ENCODE measurements at regions not wholly inside any gene's neighbourhood (a gene's known extent, or its start where the extent isn't known, plus 50 kb on each side); places are given as distances from the start of the nearest gene placed in this dataset.

DNA sequence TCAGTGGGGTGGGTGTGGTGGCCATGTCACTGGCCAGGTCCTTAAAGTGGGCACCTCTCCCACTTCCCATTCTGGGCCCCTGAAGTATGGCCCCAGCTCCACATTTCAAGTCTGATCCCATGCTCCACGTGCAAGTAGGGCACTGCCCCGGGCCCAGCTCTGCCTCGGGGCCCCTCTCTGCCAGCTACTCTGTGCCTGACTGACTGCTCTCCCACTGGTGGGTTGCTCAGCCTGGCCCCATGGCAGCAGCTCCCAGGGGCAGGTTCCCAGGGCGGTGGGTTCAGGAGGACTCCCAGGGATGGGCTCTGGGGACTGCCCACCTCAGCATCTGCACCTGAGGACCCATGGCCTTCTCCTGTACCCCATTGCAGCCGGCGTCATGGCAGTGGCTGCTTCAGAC is 110.2 kb upstream of the FAM180A start (continued):
- TF ChIP-seq, protein P1, sequence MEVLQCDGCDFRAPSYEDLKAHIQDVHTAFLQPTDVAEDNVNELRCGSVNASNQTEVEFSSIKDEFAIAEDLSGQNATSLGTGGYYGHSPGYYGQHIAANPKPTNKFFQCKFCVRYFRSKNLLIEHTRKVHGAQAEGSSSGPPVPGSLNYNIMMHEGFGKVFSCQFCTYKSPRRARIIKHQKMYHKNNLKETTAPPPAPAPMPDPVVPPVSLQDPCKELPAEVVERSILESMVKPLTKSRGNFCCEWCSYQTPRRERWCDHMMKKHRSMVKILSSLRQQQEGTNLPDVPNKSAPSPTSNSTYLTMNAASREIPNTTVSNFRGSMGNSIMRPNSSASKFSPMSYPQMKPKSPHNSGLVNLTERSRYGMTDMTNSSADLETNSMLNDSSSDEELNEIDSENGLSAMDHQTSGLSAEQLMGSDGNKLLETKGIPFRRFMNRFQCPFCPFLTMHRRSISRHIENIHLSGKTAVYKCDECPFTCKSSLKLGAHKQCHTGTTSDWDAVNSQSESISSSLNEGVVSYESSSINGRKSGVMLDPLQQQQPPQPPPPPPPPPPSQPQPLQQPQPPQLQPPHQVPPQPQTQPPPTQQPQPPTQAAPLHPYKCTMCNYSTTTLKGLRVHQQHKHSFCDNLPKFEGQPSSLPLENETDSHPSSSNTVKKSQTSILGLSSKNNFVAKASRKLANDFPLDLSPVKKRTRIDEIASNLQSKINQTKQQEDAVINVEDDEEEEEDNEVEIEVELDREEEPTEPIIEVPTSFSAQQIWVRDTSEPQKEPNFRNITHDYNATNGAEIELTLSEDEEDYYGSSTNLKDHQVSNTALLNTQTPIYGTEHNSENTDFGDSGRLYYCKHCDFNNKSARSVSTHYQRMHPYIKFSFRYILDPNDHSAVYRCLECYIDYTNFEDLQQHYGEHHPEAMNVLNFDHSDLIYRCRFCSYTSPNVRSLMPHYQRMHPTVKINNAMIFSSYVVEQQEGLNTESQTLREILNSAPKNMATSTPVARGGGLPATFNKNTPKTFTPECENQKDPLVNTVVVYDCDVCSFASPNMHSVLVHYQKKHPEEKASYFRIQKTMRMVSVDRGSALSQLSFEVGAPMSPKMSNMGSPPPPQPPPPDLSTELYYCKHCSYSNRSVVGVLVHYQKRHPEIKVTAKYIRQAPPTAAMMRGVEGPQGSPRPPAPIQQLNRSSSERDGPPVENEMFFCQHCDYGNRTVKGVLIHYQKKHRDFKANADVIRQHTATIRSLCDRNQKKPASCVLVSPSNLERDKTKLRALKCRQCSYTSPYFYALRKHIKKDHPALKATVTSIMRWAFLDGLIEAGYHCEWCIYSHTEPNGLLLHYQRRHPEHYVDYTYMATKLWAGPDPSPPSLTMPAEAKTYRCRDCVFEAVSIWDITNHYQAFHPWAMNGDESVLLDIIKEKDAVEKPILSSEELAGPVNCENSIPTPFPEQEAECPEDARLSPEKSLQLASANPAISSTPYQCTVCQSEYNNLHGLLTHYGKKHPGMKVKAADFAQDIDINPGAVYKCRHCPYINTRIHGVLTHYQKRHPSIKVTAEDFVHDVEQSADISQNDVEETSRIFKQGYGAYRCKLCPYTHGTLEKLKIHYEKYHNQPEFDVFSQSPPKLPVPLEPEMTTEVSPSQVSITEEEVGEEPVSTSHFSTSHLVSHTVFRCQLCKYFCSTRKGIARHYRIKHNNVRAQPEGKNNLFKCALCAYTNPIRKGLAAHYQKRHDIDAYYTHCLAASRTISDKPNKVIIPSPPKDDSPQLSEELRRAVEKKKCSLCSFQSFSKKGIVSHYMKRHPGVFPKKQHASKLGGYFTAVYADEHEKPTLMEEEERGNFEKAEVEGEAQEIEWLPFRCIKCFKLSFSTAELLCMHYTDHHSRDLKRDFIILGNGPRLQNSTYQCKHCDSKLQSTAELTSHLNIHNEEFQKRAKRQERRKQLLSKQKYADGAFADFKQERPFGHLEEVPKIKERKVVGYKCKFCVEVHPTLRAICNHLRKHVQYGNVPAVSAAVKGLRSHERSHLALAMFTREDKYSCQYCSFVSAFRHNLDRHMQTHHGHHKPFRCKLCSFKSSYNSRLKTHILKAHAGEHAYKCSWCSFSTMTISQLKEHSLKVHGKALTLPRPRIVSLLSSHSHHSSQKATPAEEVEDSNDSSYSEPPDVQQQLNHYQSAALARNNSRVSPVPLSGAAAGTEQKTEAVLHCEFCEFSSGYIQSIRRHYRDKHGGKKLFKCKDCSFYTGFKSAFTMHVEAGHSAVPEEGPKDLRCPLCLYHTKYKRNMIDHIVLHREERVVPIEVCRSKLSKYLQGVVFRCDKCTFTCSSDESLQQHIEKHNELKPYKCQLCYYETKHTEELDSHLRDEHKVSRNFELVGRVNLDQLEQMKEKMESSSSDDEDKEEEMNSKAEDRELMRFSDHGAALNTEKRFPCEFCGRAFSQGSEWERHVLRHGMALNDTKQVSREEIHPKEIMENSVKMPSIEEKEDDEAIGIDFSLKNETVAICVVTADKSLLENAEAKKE (CRISPR knock-in tag; IDR thresholded peaks at IDR 0.05) = no peak
- TF ChIP-seq EZH2 (IDR thresholded peaks at IDR 0.05; ENCODE audit: low read depth, unreplicated experiment) (no peak), NANOG (IDR thresholded peaks at IDR 0.05; ENCODE audit: borderline replicate concordance) (no peak), STAT1 (IDR thresholded peaks at IDR 0.05; ENCODE audit: unreplicated experiment) (no peak), CREB1 (CRISPR knock-in tag; IDR thresholded peaks at IDR 0.05; ENCODE audit: low read depth) (no peak), ZNF331 (CRISPR knock-in tag; IDR thresholded peaks at IDR 0.05; ENCODE audit: low read depth) (no peak), EZH2phosphoT487 (IDR thresholded peaks at IDR 0.05; ENCODE audit: unreplicated experiment) (no peak), POLR2AphosphoS5 (IDR thresholded peaks at IDR 0.05; ENCODE audit: low read depth) (no peak)
- TF ChIP-seq, protein P2, sequence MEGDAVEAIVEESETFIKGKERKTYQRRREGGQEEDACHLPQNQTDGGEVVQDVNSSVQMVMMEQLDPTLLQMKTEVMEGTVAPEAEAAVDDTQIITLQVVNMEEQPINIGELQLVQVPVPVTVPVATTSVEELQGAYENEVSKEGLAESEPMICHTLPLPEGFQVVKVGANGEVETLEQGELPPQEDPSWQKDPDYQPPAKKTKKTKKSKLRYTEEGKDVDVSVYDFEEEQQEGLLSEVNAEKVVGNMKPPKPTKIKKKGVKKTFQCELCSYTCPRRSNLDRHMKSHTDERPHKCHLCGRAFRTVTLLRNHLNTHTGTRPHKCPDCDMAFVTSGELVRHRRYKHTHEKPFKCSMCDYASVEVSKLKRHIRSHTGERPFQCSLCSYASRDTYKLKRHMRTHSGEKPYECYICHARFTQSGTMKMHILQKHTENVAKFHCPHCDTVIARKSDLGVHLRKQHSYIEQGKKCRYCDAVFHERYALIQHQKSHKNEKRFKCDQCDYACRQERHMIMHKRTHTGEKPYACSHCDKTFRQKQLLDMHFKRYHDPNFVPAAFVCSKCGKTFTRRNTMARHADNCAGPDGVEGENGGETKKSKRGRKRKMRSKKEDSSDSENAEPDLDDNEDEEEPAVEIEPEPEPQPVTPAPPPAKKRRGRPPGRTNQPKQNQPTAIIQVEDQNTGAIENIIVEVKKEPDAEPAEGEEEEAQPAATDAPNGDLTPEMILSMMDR (conservative IDR thresholded peaks at IDR 0.05; ENCODE audit: low read depth in 2 of 2) = no peak

DNA sequence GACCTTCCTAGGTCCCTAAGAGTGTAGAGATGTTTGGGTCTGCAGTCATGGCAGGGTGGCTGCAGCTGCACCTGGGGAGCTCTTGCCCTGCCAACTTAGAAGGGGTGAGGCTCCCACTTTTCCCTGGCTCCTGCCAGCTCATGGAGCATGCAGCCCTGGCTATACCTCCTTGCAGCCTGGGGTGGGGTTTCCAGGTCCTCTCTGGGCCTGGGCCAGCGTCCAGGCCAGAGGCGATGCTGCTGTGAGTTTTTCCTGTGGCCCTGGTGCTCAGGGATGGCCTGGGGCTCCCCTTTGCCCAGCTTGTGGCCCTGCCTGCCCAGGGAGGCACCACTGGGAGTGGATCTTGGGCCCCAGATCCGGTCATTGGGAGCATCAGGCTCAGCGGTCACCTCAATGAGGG is 109.8 kb upstream of the FAM180A start:
- Mint-ChIP-seq H3K27ac (no peak overlapping the region), H3K27me3 (ENCODE audit: insufficient read depth, low read depth, poor library complexity) (peaks cover 8% of the 10 kb centered on the region), H3K36me3 (ENCODE audit: low read depth) (peaks cover 6% of the 10 kb centered on the region; the same call in 2 of the 3 replicates), H3K4me1 (peaks cover 12% of the 10 kb centered on the region; the same call in 2 of the 3 replicates), H3K4me3 (no peak overlapping the region), H3K9me3 (peaks cover 17% of the 10 kb centered on the region)
- DNase-seq (ENCODE audit: low spot score) (no peak), ATAC-seq (no peak)
- Histone ChIP-seq H2AFZ (no peak overlapping the region), H3K4me3 (no peak overlapping the region), H4K20me1 (replicated peaks; ENCODE audit: insufficient read depth) (no peaks in the 10 kb centered on the region), H3F3A (replicated peaks; ENCODE audit: low read depth) (no peaks in the 10 kb centered on the region), H3K4me1 (ENCODE audit: insufficient read depth) (peaks cover 10% of the 10 kb centered on the region), H3K4me2 (no peak overlapping the region), H3K27me3 (ENCODE audit: insufficient read depth) (no peaks in the 10 kb centered on the region), H3K27ac (ENCODE audit: low read depth) (no peak overlapping the region), H3K9me2 (ENCODE audit: insufficient read depth) (no peaks in the 10 kb centered on the region), H3K36me3 (ENCODE audit: insufficient read depth) (no peaks in the 10 kb centered on the region), H3K79me2 (replicated peaks; ENCODE audit: insufficient read depth) (no peaks in the 10 kb centered on the region)
- TF ChIP-seq, protein P2 (conservative IDR thresholded peaks at IDR 0.05; ENCODE audit: low read depth in 2 of 2) = no peak
- TF ChIP-seq ZNF114 (CRISPR knock-in tag; IDR thresholded peaks at IDR 0.05) (no peak), CREB1 (CRISPR knock-in tag; IDR thresholded peaks at IDR 0.05; ENCODE audit: low read depth) (no peak), STAT1 (IDR thresholded peaks at IDR 0.05; ENCODE audit: unreplicated experiment) (no peak), POLR2AphosphoS5 (IDR thresholded peaks at IDR 0.05; ENCODE audit: low read depth) (no peak), EZH2 (IDR thresholded peaks at IDR 0.05; ENCODE audit: low read depth, unreplicated experiment) (no peak)

All from GM23338 (cell line).